ENCODE measurements at regions not wholly inside any gene's neighbourhood (a gene's known extent, or its start where the extent isn't known, plus 50 kb on each side); places are given as distances from the start of the nearest gene placed in this dataset.

DNA sequence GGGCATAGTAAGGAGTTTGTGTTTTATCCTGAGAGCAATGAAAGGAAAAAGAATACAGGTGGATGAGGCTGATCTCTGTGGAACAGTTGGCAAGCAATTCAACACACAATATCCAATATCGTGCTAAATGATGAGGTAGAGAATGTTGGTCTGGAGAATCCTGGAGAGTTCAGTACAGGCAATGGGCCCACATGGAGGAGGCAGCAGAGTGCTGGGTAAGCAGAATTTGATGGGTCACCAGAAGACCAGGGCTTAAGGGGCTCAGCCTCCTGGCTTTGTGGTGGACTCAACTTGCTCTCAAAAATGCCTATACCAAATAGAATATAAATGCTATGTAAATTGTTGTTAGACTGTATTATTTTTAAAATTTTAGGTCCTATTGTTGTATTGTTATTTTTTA is 271.5 kb upstream of the JARID2 start:
- no peaks in the 10 kb centered on the region for H3K9me3 ChIP-seq (ENCODE audit: control insufficient read depth, low read length)
- no peak overlapping the region for H2BK15ac ChIP-seq (ENCODE audit: low read depth, poor library complexity, severe bottlenecking)
- H4K91ac ChIP-seq (ENCODE audit: low read length): no peak overlapping the region
- no peak overlapping the region for H3K18ac ChIP-seq (ENCODE audit: low read depth in 1 of 2, low read length in 2 of 2)
- no peak overlapping the region for H3K4ac ChIP-seq (ENCODE audit: low read depth in 1 of 2, low read length in 2 of 2)
- H3K79me1 ChIP-seq (replicated peaks; ENCODE audit: low read length, poor library complexity, severe bottlenecking): no peaks in the 10 kb centered on the region
- no peak for DNase-seq
- no peaks in the 10 kb centered on the region for H3K4me1 ChIP-seq (ENCODE audit: control insufficient read depth, insufficient read depth, low read depth, low read length)
- H3K4me3 ChIP-seq (ENCODE audit: insufficient read depth in 1 of 2, low read depth in 1 of 2, low read length in 2 of 2): no peak overlapping the region
- no peak overlapping the region for H3K4me2 ChIP-seq (ENCODE audit: low read length, poor library complexity, severe bottlenecking)
- H2BK5ac ChIP-seq (ENCODE audit: low read depth, low read length, poor library complexity, severe bottlenecking): no peak overlapping the region
- H3K9ac ChIP-seq (ENCODE audit: low read length): no peak overlapping the region
- H3K36me3 ChIP-seq (ENCODE audit: control insufficient read depth in 1 of 2, insufficient read depth in 2 of 2, low read depth in 1 of 2, low read length in 2 of 2): no peaks in the 10 kb centered on the region
- no peak overlapping the region for H2BK120ac ChIP-seq (ENCODE audit: low read depth, low read length)
- WGBS: 100% methylated on average over 1 of the region's 1 CpG
- no peak overlapping the region for H2BK12ac ChIP-seq (ENCODE audit: low read length in 2 of 2)
- H3K23ac ChIP-seq (ENCODE audit: low read length in 2 of 2): no peak overlapping the region
- no peak overlapping the region for H2AFZ ChIP-seq (ENCODE audit: low read depth, low read length)
- H4K8ac ChIP-seq (ENCODE audit: low read length): no peak overlapping the region
- no peak overlapping the region for H3K14ac ChIP-seq (ENCODE audit: low read length in 2 of 2)
- no peak overlapping the region for H2AK5ac ChIP-seq (ENCODE audit: low read length, severe bottlenecking)
- H3K27ac ChIP-seq (ENCODE audit: low read length, poor library complexity, severe bottlenecking): no peak overlapping the region
- H3K27me3 ChIP-seq (ENCODE audit: control insufficient read depth in 1 of 2, insufficient read depth in 1 of 2, low read length in 2 of 2): no peaks in the 10 kb centered on the region

DNA sequence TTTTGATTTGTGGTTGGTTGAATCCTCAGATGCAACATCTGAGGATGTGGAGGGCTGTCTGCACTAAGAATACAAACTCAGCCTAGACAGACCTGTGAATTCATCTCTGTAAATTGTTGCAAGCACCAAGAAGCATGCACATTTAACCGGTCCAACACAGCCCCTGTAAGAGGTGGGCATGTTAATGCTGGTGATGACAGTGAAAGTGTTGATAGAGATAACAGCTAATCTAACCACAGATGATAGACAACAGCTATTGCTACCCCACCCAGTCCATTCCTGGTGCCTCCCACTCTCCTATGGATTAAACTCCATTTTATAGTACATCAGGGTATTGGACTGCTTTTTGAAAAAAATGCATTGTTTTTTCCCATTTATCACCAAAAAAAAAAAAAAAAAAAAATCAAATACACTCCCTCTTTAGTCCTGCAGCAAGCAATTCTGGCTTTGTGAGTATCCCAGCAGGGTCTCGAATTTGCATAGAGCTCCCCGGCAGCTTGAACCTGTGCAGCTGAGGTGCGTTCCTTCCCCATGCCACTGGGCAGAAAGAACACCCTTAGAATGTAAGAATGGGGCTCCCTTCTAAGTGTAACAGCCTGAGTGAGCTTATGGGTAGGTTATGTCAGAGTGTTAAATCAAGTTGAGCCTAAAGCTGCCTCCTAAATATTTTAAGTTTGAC is 270.9 kb upstream of the JARID2 start:
- Histone ChIP-seq H4K91ac (ENCODE audit: low read length) (no peak overlapping the region), H3K23ac (ENCODE audit: low read length in 2 of 2) (no peak overlapping the region)

DNA sequence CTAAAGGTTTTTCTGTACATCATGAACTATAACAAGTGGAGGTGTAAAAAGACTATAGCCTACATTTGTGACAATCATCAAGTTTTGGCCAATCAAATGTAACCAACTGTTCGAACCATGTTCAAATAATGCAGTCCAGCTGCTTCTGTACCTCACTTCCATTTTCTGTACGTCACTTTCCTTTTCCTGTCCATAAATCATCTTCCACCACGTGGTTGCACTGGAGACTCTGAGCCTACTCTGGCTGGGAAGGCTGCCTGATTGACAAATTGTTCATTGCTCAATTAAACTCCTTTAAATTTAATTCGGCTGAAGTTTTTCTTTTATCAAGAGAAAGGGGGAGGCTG is 270.4 kb upstream of the JARID2 start:
- H3K14ac ChIP-seq (ENCODE audit: low read length in 2 of 2): no peak overlapping the region
- WGBS: 51% methylated on average over 3 of the region's 4 CpGs

More for the DNA sequence above, 270.9 kb upstream of the JARID2 start:
- Histone ChIP-seq H3K4me2 (ENCODE audit: low read length, poor library complexity, severe bottlenecking) (no peak overlapping the region), H2AFZ (ENCODE audit: low read depth, low read length) (no peak overlapping the region), H2BK120ac (ENCODE audit: low read depth, low read length) (no peak overlapping the region), H3K9ac (ENCODE audit: low read length) (no peak overlapping the region), H3K4me1 (ENCODE audit: control insufficient read depth, insufficient read depth, low read depth, low read length) (no peaks in the 10 kb centered on the region), H3K9me3 (ENCODE audit: control insufficient read depth, low read length) (no peaks in the 10 kb centered on the region), H2AK5ac (ENCODE audit: low read length, severe bottlenecking) (no peak overlapping the region), H3K14ac (ENCODE audit: low read length in 2 of 2) (no peak overlapping the region), H3K27me3 (ENCODE audit: control insufficient read depth in 1 of 2, insufficient read depth in 1 of 2, low read length in 2 of 2) (no peaks in the 10 kb centered on the region), H3K4ac (ENCODE audit: low read depth in 1 of 2, low read length in 2 of 2) (no peak overlapping the region), H2BK5ac (ENCODE audit: low read depth, low read length, poor library complexity, severe bottlenecking) (no peak overlapping the region), H4K8ac (ENCODE audit: low read length) (no peak overlapping the region), H3K36me3 (ENCODE audit: control insufficient read depth in 1 of 2, insufficient read depth in 2 of 2, low read depth in 1 of 2, low read length in 2 of 2) (no peaks in the 10 kb centered on the region), H2BK15ac (ENCODE audit: low read depth, poor library complexity, severe bottlenecking) (no peak overlapping the region), H3K27ac (ENCODE audit: low read length, poor library complexity, severe bottlenecking) (no peak overlapping the region), H3K4me3 (ENCODE audit: insufficient read depth in 1 of 2, low read depth in 1 of 2, low read length in 2 of 2) (no peak overlapping the region), H2BK12ac (ENCODE audit: low read length in 2 of 2) (no peak overlapping the region), H3K79me1 (replicated peaks; ENCODE audit: low read length, poor library complexity, severe bottlenecking) (no peaks in the 10 kb centered on the region), H3K18ac (ENCODE audit: low read depth in 1 of 2, low read length in 2 of 2) (no peak overlapping the region)
- 73% methylated on average over 4 of the region's 4 CpGs for WGBS
- no peak for DNase-seq

DNA sequence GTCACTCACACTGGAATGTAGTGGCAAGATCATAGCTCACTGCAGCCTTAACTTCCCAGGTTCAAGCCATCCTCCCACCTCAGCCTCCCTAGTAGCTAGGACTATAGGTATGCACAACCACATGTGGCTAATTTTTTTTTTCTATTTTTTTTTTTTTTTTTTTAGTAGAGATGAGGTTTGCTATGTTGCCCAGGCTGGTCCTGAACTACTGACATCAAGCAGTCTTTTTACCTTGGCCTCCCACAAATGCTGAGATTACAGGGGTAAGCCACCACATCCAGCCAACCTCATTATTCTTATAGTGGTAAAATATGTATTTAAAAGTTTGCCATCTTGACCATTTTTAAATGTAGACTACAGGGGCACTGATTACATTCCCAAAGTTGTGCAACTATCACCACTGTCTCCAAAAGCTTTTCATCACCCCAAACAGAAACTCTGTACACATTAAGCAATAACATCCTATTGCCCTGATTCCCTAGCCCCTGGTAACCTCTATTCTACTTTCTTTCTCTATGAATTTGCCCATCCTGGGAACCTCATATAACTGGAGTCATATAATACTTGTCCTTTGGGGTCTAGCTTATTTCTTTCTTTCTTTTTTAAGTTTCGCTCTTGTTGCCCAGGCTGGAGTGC is 268.0 kb upstream of the JARID2 start:
- Histone ChIP-seq H3K14ac (ENCODE audit: low read length in 2 of 2) (no peak overlapping the region), H3K4ac (ENCODE audit: low read depth in 1 of 2, low read length in 2 of 2) (no peak overlapping the region), H4K8ac (ENCODE audit: low read length) (no peak overlapping the region), H3K9me3 (ENCODE audit: control insufficient read depth, low read length) (no peaks in the 10 kb centered on the region), H3K36me3 (ENCODE audit: control insufficient read depth in 1 of 2, insufficient read depth in 2 of 2, low read depth in 1 of 2, low read length in 2 of 2) (no peaks in the 10 kb centered on the region), H3K27ac (ENCODE audit: low read length, poor library complexity, severe bottlenecking) (no peak overlapping the region), H3K23ac (ENCODE audit: low read length in 2 of 2) (no peak overlapping the region), H3K4me3 (ENCODE audit: insufficient read depth in 1 of 2, low read depth in 1 of 2, low read length in 2 of 2) (no peak overlapping the region), H2AK5ac (ENCODE audit: low read length, severe bottlenecking) (no peak overlapping the region), H3K9ac (ENCODE audit: low read length) (no peak overlapping the region), H2AFZ (ENCODE audit: low read depth, low read length) (no peak overlapping the region), H4K91ac (ENCODE audit: low read length) (no peak overlapping the region), H2BK15ac (ENCODE audit: low read depth, poor library complexity, severe bottlenecking) (no peak overlapping the region), H2BK12ac (ENCODE audit: low read length in 2 of 2) (no peak overlapping the region), H3K4me1 (ENCODE audit: control insufficient read depth, insufficient read depth, low read depth, low read length) (no peaks in the 10 kb centered on the region), H2BK5ac (ENCODE audit: low read depth, low read length, poor library complexity, severe bottlenecking) (no peak overlapping the region), H3K4me2 (ENCODE audit: low read length, poor library complexity, severe bottlenecking) (no peak overlapping the region), H3K79me1 (replicated peaks; ENCODE audit: low read length, poor library complexity, severe bottlenecking) (no peaks in the 10 kb centered on the region), H3K27me3 (ENCODE audit: control insufficient read depth in 1 of 2, insufficient read depth in 1 of 2, low read length in 2 of 2) (no peaks in the 10 kb centered on the region), H2BK120ac (ENCODE audit: low read depth, low read length) (no peak overlapping the region), H3K18ac (ENCODE audit: low read depth in 1 of 2, low read length in 2 of 2) (no peak overlapping the region)
- 100% methylated on average over 1 of the region's 1 CpG for WGBS
- no peak for DNase-seq

More for the DNA sequence above, 270.4 kb upstream of the JARID2 start:
- no peak overlapping the region for H3K4me2 ChIP-seq (ENCODE audit: low read length, poor library complexity, severe bottlenecking)
- no peak overlapping the region for H4K8ac ChIP-seq (ENCODE audit: low read length)
- no peak overlapping the region for H2BK12ac ChIP-seq (ENCODE audit: low read length in 2 of 2)
- no peak overlapping the region for H3K18ac ChIP-seq (ENCODE audit: low read depth in 1 of 2, low read length in 2 of 2)
- H3K9me3 ChIP-seq (ENCODE audit: control insufficient read depth, low read length): no peaks in the 10 kb centered on the region
- H2BK120ac ChIP-seq (ENCODE audit: low read depth, low read length): no peak overlapping the region
- H2AFZ ChIP-seq (ENCODE audit: low read depth, low read length): no peak overlapping the region
- peak; percentile 6 for DNase-seq
- no peak overlapping the region for H2BK15ac ChIP-seq (ENCODE audit: low read depth, poor library complexity, severe bottlenecking)
- H3K4me3 ChIP-seq (ENCODE audit: insufficient read depth in 1 of 2, low read depth in 1 of 2, low read length in 2 of 2): no peak overlapping the region
- no peak overlapping the region for H3K23ac ChIP-seq (ENCODE audit: low read length in 2 of 2)
- no peak overlapping the region for H2BK5ac ChIP-seq (ENCODE audit: low read depth, low read length, poor library complexity, severe bottlenecking)
- no peak overlapping the region for H2AK5ac ChIP-seq (ENCODE audit: low read length, severe bottlenecking)
- H3K27me3 ChIP-seq (ENCODE audit: control insufficient read depth in 1 of 2, insufficient read depth in 1 of 2, low read length in 2 of 2): no peaks in the 10 kb centered on the region
- H3K27ac ChIP-seq (ENCODE audit: low read length, poor library complexity, severe bottlenecking): no peak overlapping the region
- no peaks in the 10 kb centered on the region for H3K36me3 ChIP-seq (ENCODE audit: control insufficient read depth in 1 of 2, insufficient read depth in 2 of 2, low read depth in 1 of 2, low read length in 2 of 2)
- H3K79me1 ChIP-seq (replicated peaks; ENCODE audit: low read length, poor library complexity, severe bottlenecking): no peaks in the 10 kb centered on the region
- H3K9ac ChIP-seq (ENCODE audit: low read length): no peak overlapping the region
- H3K4me1 ChIP-seq (ENCODE audit: control insufficient read depth, insufficient read depth, low read depth, low read length): no peaks in the 10 kb centered on the region
- no peak overlapping the region for H3K4ac ChIP-seq (ENCODE audit: low read depth in 1 of 2, low read length in 2 of 2)
- H4K91ac ChIP-seq (ENCODE audit: low read length): no peak overlapping the region

Measured in mesenchymal stem cell (in vitro differentiated cells and primary cell).